K562 (cell line): ENCODE measurements at regions not wholly inside any gene's neighbourhood (a gene's known extent, or its start where the extent isn't known, plus 50 kb on each side); places are given as distances from the start of the nearest gene placed in this dataset.
A peak's percentile ranks its signal among the peaks of the same experiment; 100 is the strongest.

Source experiments
- ATAC-seq: fragments of 200-7000 bp; cut with Tn5 transposase; 3 replicates; pipeline ENCODE4 v1.9.1; 2020; ENCODE audit warnings: moderate library complexity
- BruUV-seq: library from RNA; stranded (reverse); fragments of 400-500 nt; replicated peaks from 2 replicates; lab custom pipeline; 2021; lab: Mats Ljungman, UMichigan
- CTCF ChIA-PET: fragments of 300-600 bp; formaldehyde crosslinking; extraction: SDS; loops from one replicate; lab custom pipeline; 2021; ENCODE audit warnings: low intra/inter-chr PET ratio; lab: Yijun Ruan, JAX
- POLR2A ChIA-PET: fragments of 300-600, 350-650 bp; sonication (Branson Sonifier 250); formaldehyde crosslinking; extraction: SDS; loops from one replicate; lab custom pipeline; 2021; ENCODE audit warnings: antibody characterized with exemption, inconsistent platforms; lab: Yijun Ruan, JAX
- DNase-seq, 4 experiments: peaks; one replicate each; pipeline versions ENCODE4 v3.0.0 to v3.0.0-alpha.2; 2011 to 2018; ENCODE audit warnings: low spot score in 3 of 4, mixed read lengths in 3 of 4; ENCODE audit errors: extremely low read depth in 1 of 4
- FAIRE-seq: peaks from 2 replicates; lab custom pipeline; 2011; peaks lifted over from hg19 to GRCh38; lab: Jason Lieb, UNC
- H2AFZ ChIP-seq: 2 replicates; pipeline ENCODE4 v1.6.0; 2011; ENCODE audit warnings: low read depth, low read length, control low read depth, inconsistent platforms
- H3K27ac ChIP-seq: fragments of 200-600 bp; 3 replicates; pipeline ENCODE4 v1.8.0; 2011; ENCODE audit warnings: low read depth, mild to moderate bottlenecking, control low read depth, inconsistent platforms, low read length, moderate library complexity, mixed read lengths; ENCODE audit errors: extremely low read depth
- H3K27me3 ChIP-seq, 2 experiments: fragments of 300-600 bp in 1 of 2; 2 replicates in 1 of 2; 3 replicates in 1 of 2; pipeline versions ENCODE4 v1.6.0 to v1.8.0; 2011; ENCODE audit warnings: inconsistent platforms in 2 of 2, low read length in 2 of 2, mild to moderate bottlenecking in 1 of 2, mixed read lengths in 1 of 2, moderate library complexity in 1 of 2; ENCODE audit not compliant: control insufficient read depth in 2 of 2, insufficient read depth in 2 of 2
- H3K36me3 ChIP-seq: fragments of 300-600 bp; 3 replicates; pipeline ENCODE4 v1.8.0; 2011; ENCODE audit warnings: mild to moderate bottlenecking, low read length, inconsistent platforms; ENCODE audit not compliant: control insufficient read depth, insufficient read depth
- H3K4me1 ChIP-seq, 2 experiments: fragments of 200-600 bp in 1 of 2; replicated peaks in 1 of 2; 2 replicates in 1 of 2; 3 replicates in 1 of 2; pipeline versions ENCODE4 v1.5.1 to v1.8.0; 2011; ENCODE audit warnings: inconsistent platforms in 2 of 2, low read length in 2 of 2, mild to moderate bottlenecking in 1 of 2, mixed read lengths in 1 of 2, moderate library complexity in 1 of 2; ENCODE audit not compliant: control insufficient read depth in 2 of 2, insufficient read depth in 2 of 2
- H3K4me2 ChIP-seq: 2 replicates; pipeline ENCODE4 v1.6.1; 2011; ENCODE audit warnings: low read length, control low read depth, inconsistent platforms, mixed read lengths; ENCODE audit not compliant: insufficient read depth
- H3K4me3 ChIP-seq: fragments of 200-600 bp; sonication (generic), shearing (Covaris generic); 2 replicates; pipeline ENCODE4 v1.5.1; 2016; ENCODE audit warnings: control low read depth, inconsistent platforms
- H3K79me2 ChIP-seq: fragments of 200-600 bp; 3 replicates; pipeline ENCODE4 v1.8.0; 2011; ENCODE audit warnings: low read length, inconsistent platforms; ENCODE audit not compliant: control insufficient read depth, insufficient read depth
- H3K9ac ChIP-seq, 2 experiments: 2 replicates each; pipeline versions ENCODE4 v1.6.0 to v1.6.1; 2011; ENCODE audit warnings: low read depth in 2 of 2, low read length in 2 of 2, control low read depth in 1 of 2, inconsistent platforms in 1 of 2, mild to moderate bottlenecking in 1 of 2, mixed read lengths in 1 of 2; ENCODE audit not compliant: insufficient read depth in 1 of 2
- H3K9me1 ChIP-seq: one replicate; pipeline ENCODE4 v1.6.0; 2011; ENCODE audit warnings: inconsistent platforms, mild to moderate bottlenecking, low read length, moderate library complexity; ENCODE audit not compliant: control insufficient read depth, insufficient read depth
- H3K9me3 ChIP-seq: replicated peaks from 2 replicates; pipeline ENCODE4 v1.5.1; 2011; ENCODE audit warnings: low read depth, low read length, inconsistent platforms; ENCODE audit not compliant: control insufficient read depth, insufficient read depth
- H4K20me1 ChIP-seq: replicated peaks from 2 replicates; pipeline ENCODE4 v1.6.1; 2011; ENCODE audit warnings: low read length, inconsistent platforms, mixed read lengths; ENCODE audit not compliant: control insufficient read depth, insufficient read depth
- C11orf30 ChIP-seq: fragments of 450-650 bp; IDR thresholded peaks from 2 replicates; pipeline ENCODE4 v1.6.1; 2016; ENCODE audit warnings: low read depth, mild to moderate bottlenecking
- MAFG ChIP-seq: fragments of 450-650 bp; conservative IDR thresholded peaks from 2 replicates; pipeline ENCODE4 v1.6.1; 2016; ENCODE audit warnings: missing genetic modification characterization, missing compliant biosample characterization
- NFE2 ChIP-seq: IDR thresholded peaks from 2 replicates; pipeline ENCODE4 v1.6.1; 2014; ENCODE audit warnings: antibody characterized with exemption, low read depth
- PBX2 ChIP-seq, 2 experiments: IDR thresholded peaks in 1 of 2; conservative IDR thresholded peaks in 1 of 2; 2 replicates each; pipeline ENCODE4 v1.6.1; 2016; ENCODE audit warnings: low read depth in 2 of 2, mild to moderate bottlenecking in 1 of 2, missing compliant biosample characterization in 1 of 2, missing genetic modification characterization in 1 of 2, moderate library complexity in 1 of 2
- WGBS: fragments of 100-300 bp; shearing (Covaris generic); methylation state at CpG from one replicate; pipeline ENCODE4 v1.1.6; 2016; ENCODE audit warnings: low coverage, mixed read lengths; ENCODE audit not compliant: insufficient coverage; ENCODE audit errors: missing lambda C conversion rate; 5-methylcytosine and 5-hydroxymethylcytosine counted together
- in situ Hi-C: fragments of 300-500 bp; cut with MboI; formaldehyde crosslinking; loops from 4 replicates; pipeline ENCODE4 v1.15.0; 2018; ENCODE audit warnings: inconsistent platforms, mixed read lengths
- intact Hi-C: fragments of 100-400 bp; cut with micrococcal nuclease; formaldehyde crosslinking; loops from 2 replicates; pipeline ENCODE4 v1.14.2; 2022

- no peaks in the 10 kb centered on the region for H3K79me2 ChIP-seq
- in situ Hi-C loops: loop anchor here (25.0 kb wide), 1 partner anchor 776 kb away; no protein-coding TSS in a partner anchor
- no peak for ATAC-seq
- no peak for DNase-seq
- no peaks in the 10 kb centered on the region; the same call in 1 of the 2 replicates for H3K9me3 ChIP-seq
- ChIA-PET POLR2A (interaction anchor here (0.5 to 1.4 kb wide), 2 partner anchors 34 to 37 kb away, joined by 3 to 4 read pairs; a partner anchor contains a TSS), CTCF (no interaction called here)
- H3K36me3 ChIP-seq: peaks cover 30% of the 10 kb centered on the region; the same call in 2 of the 3 replicates
- no peak overlapping the region for H2AFZ ChIP-seq
- FAIRE-seq: no peak
- no peak overlapping the region for H3K27ac ChIP-seq
- no peak overlapping the region for H3K9ac ChIP-seq
- no peaks in the 10 kb centered on the region for H4K20me1 ChIP-seq
- peaks cover 10% of the 10 kb centered on the region in 2 experiments; a peak in 3 of 5 replicates for H3K4me1 ChIP-seq
- no peak overlapping the region for H3K4me2 ChIP-seq
- H3K27me3 ChIP-seq: no peaks in the 10 kb centered on the region
- no TSS peak for BruUV-seq
- no peak overlapping the region for H3K4me3 ChIP-seq
- TF ChIP-seq MAFG (tag) (peak; percentile 68), NFE2 (peak; percentile 36), PBX2 (CRISPR knock-in tag; IDR thresholded peaks at IDR 0.05; ENCODE audit: low read depth) (no peak), PBX2 (tag; conservative IDR thresholded peaks at IDR 0.05; ENCODE audit: low read depth) (no peak), C11orf30 (peak; percentile 27; the same call in 1 of the 2 replicates)
- TF ChIP-seq, all 486 proteins: peak for 3
- H3K9me1 ChIP-seq: no peaks in the 10 kb centered on the region
- intact Hi-C loops: no loop called here
- 65% methylated on average over 2 of the region's 2 CpGs for WGBS
Measured at GRCh38 chr6:27112974-27113373, 134.5 kb upstream of the PRSS16 start.
